ENCODE measurements at regions not wholly inside any gene's neighbourhood (a gene's known extent, or its start where the extent isn't known, plus 50 kb on each side); places are given as distances from the start of the nearest gene placed in this dataset.

DNA sequence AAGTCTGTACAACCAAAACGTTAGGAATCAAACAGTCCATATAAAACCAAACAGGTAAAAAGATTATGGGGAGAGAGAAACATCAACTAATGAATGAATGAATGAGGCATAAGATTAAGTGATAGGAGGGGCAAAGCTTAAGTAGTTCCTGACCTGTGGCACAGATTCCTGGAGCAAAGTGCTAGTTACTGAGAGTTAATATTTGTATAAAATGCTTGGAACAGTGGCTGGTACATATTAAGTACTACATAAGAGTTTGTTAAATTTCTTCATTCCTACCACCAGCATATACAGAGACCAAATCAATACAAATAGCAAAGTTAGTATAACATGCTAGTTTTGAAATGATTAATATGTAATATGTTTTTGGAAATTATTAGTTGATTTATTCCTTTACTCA lies 363.7 kb downstream of the ADAM29 start:
- ATAC-seq (no peak), DNase-seq (ENCODE audit: extremely low read depth in 1 of 4, low spot score in 3 of 4) (no peak), FAIRE-seq (no peak)
- H3K9ac ChIP-seq (ENCODE audit: insufficient read depth in 1 of 2, low read depth in 2 of 2, low read length in 2 of 2), result no peak overlapping the region
- 0% methylated on average over 1 of the region's 1 CpG for WGBS (ENCODE audit: insufficient coverage, low coverage, missing lambda C conversion rate)
- H3K27ac ChIP-seq (ENCODE audit: extremely low read depth, low read depth, low read length), result no peak overlapping the region
- H3K9me1 ChIP-seq (ENCODE audit: control insufficient read depth, insufficient read depth, low read length), result no peaks in the 10 kb centered on the region
- POLR2A ChIA-PET, result no interaction called here
- no peaks in the 10 kb centered on the region for H3K79me2 ChIP-seq (ENCODE audit: control insufficient read depth, insufficient read depth, low read length)
- no peaks in the 10 kb centered on the region for H4K20me1 ChIP-seq (replicated peaks; ENCODE audit: control insufficient read depth, insufficient read depth, low read length)
- no peaks in the 10 kb centered on the region for H3K4me1 ChIP-seq (replicated peaks in 1 of 2; ENCODE audit: control insufficient read depth in 2 of 2, insufficient read depth in 2 of 2, low read length in 2 of 2)
- TF ChIP-seq, protein P1, sequence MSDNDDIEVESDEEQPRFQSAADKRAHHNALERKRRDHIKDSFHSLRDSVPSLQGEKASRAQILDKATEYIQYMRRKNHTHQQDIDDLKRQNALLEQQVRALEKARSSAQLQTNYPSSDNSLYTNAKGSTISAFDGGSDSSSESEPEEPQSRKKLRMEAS (CRISPR knock-in tag; IDR thresholded peaks at IDR 0.05), result no peak
- no peak for TF ChIP-seq TCFL5 (CRISPR knock-in tag; conservative IDR thresholded peaks at IDR 0.05)
- no peak for TF ChIP-seq YY1 (IDR thresholded peaks at IDR 0.05; ENCODE audit: borderline replicate concordance in 1 of 3, control insufficient read depth in 1 of 3, extremely low read depth in 1 of 3, insufficient read depth in 3 of 3, insufficient read length in 1 of 3, insufficient replicate concordance in 2 of 3, low read depth in 1 of 3, low read length in 2 of 3)
- TF ChIP-seq CBX5 (IDR thresholded peaks at IDR 0.05; ENCODE audit: borderline replicate concordance, low read depth), result no peak
- TF ChIP-seq IFI16 (CRISPR knock-in tag; IDR thresholded peaks at IDR 0.05), result no peak
- no peak for TF ChIP-seq ZBTB17 (CRISPR knock-in tag; IDR thresholded peaks at IDR 0.05)
- no peak for TF ChIP-seq ELF1 (tag; IDR thresholded peaks at IDR 0.05)
- TF ChIP-seq SMARCA4 (IDR thresholded peaks at IDR 0.05), result no peak
- no peak for TF ChIP-seq TSC22D4 (tag; IDR thresholded peaks at IDR 0.05)
- TF ChIP-seq ZNF778 (CRISPR knock-in tag; IDR thresholded peaks at IDR 0.05), result no peak
- TF ChIP-seq, protein P2, sequence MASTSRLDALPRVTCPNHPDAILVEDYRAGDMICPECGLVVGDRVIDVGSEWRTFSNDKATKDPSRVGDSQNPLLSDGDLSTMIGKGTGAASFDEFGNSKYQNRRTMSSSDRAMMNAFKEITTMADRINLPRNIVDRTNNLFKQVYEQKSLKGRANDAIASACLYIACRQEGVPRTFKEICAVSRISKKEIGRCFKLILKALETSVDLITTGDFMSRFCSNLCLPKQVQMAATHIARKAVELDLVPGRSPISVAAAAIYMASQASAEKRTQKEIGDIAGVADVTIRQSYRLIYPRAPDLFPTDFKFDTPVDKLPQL (IDR thresholded peaks at IDR 0.05; ENCODE audit: extremely low read depth, insufficient read length), result no peak
- TF ChIP-seq, protein P3, sequence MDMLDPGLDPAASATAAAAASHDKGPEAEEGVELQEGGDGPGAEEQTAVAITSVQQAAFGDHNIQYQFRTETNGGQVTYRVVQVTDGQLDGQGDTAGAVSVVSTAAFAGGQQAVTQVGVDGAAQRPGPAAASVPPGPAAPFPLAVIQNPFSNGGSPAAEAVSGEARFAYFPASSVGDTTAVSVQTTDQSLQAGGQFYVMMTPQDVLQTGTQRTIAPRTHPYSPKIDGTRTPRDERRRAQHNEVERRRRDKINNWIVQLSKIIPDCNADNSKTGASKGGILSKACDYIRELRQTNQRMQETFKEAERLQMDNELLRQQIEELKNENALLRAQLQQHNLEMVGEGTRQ (CRISPR knock-in tag; IDR thresholded peaks at IDR 0.05), result no peak
- TF ChIP-seq IRF9 (tag; IDR thresholded peaks at IDR 0.05), result no peak
- no peak for TF ChIP-seq KDM2B (CRISPR knock-in tag; IDR thresholded peaks at IDR 0.05)
- TF ChIP-seq, protein P4, sequence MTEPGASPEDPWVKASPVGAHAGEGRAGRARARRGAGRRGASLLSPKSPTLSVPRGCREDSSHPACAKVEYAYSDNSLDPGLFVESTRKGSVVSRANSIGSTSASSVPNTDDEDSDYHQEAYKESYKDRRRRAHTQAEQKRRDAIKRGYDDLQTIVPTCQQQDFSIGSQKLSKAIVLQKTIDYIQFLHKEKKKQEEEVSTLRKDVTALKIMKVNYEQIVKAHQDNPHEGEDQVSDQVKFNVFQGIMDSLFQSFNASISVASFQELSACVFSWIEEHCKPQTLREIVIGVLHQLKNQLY (CRISPR knock-in tag; conservative IDR thresholded peaks at IDR 0.05), result no peak
- TF ChIP-seq RBM17 (IDR thresholded peaks at IDR 0.05; ENCODE audit: borderline replicate concordance, low read depth, low read length), result no peak
- no peak overlapping the region for H3K4me3 ChIP-seq
- intact Hi-C loops (cut with micrococcal nuclease) (no loop called here), in situ Hi-C loops (cut with MboI) (no loop called here)
- H3K9me3 ChIP-seq (replicated peaks; ENCODE audit: control insufficient read depth, insufficient read depth, low read depth, low read length), result no peaks in the 10 kb centered on the region
- no peak overlapping the region for H2AFZ ChIP-seq (ENCODE audit: low read depth, low read length)
- H3K27me3 ChIP-seq (ENCODE audit: control insufficient read depth in 2 of 2, insufficient read depth in 2 of 2, low read length in 2 of 2), result no peaks in the 10 kb centered on the region
- CTCF ChIA-PET (ENCODE audit: low intra/inter-chr PET ratio), result no interaction called here
- no TSS peak for BruUV-seq (replicated peaks)
- H3K4me2 ChIP-seq (ENCODE audit: insufficient read depth, low read length), result no peak overlapping the region
- no peaks in the 10 kb centered on the region for H3K36me3 ChIP-seq (ENCODE audit: control insufficient read depth, insufficient read depth, low read length)

All from K562 (cell line).